ENCODE measurements at regions not wholly inside any gene's neighbourhood (a gene's known extent, or its start where the extent isn't known, plus 50 kb on each side); places are given as distances from the start of the nearest gene placed in this dataset.

GRCh38 chr10:58993480-58994221 is 182.8 kb upstream of the PHYHIPL start:
- TF ChIP-seq BHLHE40 (IDR thresholded peaks at IDR 0.05; ENCODE audit: borderline replicate concordance), result no peak
- TF ChIP-seq SP1 (IDR thresholded peaks at IDR 0.05), result no peak
- no peak for TF ChIP-seq ZNF384 (IDR thresholded peaks at IDR 0.05)
- TF ChIP-seq FOXA1 (IDR thresholded peaks at IDR 0.05), result no peak
- no peak for TF ChIP-seq PKNOX1 (IDR thresholded peaks at IDR 0.05)
- TF ChIP-seq SUZ12 (IDR thresholded peaks at IDR 0.05), result no peak
- TF ChIP-seq HDGF (IDR thresholded peaks at IDR 0.05; ENCODE audit: borderline replicate concordance), result no peak
- TF ChIP-seq ARNT (IDR thresholded peaks at IDR 0.05), result no peak
- no peak for TF ChIP-seq NFRKB (IDR thresholded peaks at IDR 0.05)
- no peak for TF ChIP-seq CTBP1 (IDR thresholded peaks at IDR 0.05; ENCODE audit: borderline replicate concordance)
- TF ChIP-seq LEF1 (IDR thresholded peaks at IDR 0.05; ENCODE audit: borderline replicate concordance), result no peak
- no peak for TF ChIP-seq FOXK2 (IDR thresholded peaks at IDR 0.05)
- no peak for TF ChIP-seq ELF4 (IDR thresholded peaks at IDR 0.05)
